Posterior cingulate gyrus (tissue), 11 donors: ENCODE measurements at regions not wholly inside any gene's neighbourhood (a gene's known extent, or its start where the extent isn't known, plus 50 kb on each side); places are given as distances from the start of the nearest gene placed in this dataset.

Source experiments
- DNase-seq, 10 donors: peaks; one replicate each; pipeline versions ENCODE4 v3.0.0 to v3.0.0-alpha.2; 2020 to 2021; ENCODE audit warnings: mixed read lengths in 3 of 10
- intact Hi-C: fragments of 100-400 bp; cut with DNase I; formaldehyde crosslinking; loops from one replicate; pipeline ENCODE4 v1.15.1; 2023

DNA sequence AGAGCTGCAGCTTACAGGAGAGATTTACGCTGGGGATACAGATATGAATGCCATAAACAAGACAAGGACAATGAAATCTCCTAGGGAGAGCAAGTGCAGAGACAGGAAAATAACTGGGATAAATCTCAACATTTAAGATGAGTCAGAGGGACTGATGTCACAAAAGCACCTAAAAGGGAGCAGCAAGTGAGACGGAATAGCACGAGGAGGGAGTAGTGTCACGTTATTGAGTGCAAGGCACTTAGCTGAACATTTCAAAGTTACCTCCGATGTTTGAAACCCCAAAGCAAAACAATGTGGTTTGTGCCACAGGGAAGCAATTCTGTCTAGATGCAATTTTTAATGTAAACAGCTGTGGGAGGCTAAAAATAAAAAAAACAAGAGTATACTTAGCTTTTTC, 1131.7 kb upstream of the EYS start:
- intact Hi-C loops = no loop called here
- no peak for DNase-seq

- DNase-seq = no peak
- intact Hi-C loops = no loop called here
Measured at GRCh38 chr6:66825539-66825938, 1118.5 kb upstream of the EYS start.

DNA sequence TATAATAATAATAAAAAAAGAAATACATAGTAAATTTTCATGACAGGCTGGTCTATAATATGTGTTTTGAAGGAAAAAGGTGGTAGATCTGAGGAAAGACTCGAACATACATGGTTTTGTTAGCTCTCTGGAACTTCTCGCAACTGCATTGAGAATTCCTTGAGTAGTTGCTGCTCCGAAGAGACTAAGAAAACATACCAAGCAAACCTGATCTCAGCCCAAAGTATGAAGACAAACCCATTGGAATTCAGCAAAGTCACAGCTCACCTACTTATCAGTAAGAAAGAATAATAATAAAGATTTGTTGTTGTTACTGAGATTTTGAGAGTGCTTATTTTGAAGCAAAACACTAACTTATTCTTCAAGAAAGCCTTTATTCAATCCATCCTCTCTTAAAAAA, 1107.1 kb upstream of the EYS start:
- intact Hi-C loops = no loop called here
- no peak for DNase-seq

- no peak for DNase-seq
- intact Hi-C loops = no loop called here
Measured at GRCh38 chr6:66808771-66809170, 1101.7 kb upstream of the EYS start.

DNA sequence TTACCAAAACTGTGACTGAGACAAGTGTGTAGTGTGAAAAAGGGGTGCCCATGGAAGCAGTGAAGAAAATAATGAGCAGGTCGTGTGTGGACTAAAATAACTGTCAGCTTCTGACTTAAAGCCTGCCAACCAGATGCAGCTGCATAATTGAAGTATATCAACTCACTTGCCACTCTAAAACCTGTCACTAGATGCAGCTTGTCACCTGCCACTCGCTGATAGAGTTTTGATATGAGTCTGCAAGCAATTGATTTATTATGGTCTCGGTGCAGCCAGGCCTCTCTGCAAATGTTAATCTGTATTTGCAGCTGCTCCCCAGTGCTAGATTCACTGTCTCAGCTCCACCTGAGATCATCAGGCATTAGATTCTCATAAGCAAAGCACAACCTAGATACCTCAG, 1090.0 kb upstream of the EYS start:
- no peak for DNase-seq
- intact Hi-C loops = no loop called here

GRCh38 chr6:66788579-66788978, 1081.6 kb upstream of the EYS start:
- intact Hi-C loops = no loop called here
- DNase-seq = peak in 2 of 10 donors; percentile 69 to 73

- intact Hi-C loops = no loop called here
- DNase-seq = peak in 4 of 10 donors; percentile 9 to 74 (median 16)
Measured at GRCh38 chr6:66772800-66773199, 1065.8 kb upstream of the EYS start.

DNA sequence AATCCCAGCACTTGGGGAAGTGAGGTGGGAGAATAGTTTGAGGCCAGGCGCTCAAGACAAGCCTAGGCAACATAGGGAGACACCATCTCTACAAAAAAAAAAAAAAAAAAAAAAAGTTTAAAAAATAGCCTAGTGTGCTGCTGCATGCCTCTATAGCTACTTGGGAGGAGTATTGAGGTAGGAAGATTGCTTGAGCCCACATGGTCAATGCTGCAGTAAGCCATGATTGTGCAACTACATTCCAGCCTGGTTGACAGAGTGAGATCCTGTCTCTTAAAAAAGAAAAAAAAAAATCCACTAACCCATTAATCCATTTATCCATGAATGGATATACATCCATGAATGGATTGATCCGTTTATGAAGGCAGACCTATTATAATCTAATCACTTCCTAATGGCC, 1064.6 kb upstream of the EYS start:
- intact Hi-C loops = no loop called here
- no peak for DNase-seq

DNA sequence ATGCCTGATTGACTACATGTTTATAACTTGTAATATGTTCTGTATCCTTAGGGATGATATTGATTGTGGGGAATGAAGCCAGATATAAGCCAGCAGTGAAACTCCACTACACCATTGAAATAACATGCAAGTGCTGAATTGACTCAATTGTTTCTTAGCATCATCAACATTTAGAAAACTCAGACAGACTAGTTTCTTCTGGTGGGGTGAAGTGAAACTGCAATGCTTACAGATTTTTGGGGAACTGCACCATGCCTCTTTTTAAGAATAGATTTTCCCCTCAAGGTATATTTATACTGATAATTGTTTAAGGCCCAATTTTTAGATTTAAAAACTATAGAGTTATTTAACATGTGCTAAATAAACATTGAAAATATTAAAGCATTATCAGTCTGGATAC, 1044.6 kb upstream of the EYS start:
- no peak for DNase-seq
- intact Hi-C loops = no loop called here

- DNase-seq = no peak
- intact Hi-C loops = no loop called here
Measured at GRCh38 chr6:66740346-66740745, 1033.3 kb upstream of the EYS start.

DNA sequence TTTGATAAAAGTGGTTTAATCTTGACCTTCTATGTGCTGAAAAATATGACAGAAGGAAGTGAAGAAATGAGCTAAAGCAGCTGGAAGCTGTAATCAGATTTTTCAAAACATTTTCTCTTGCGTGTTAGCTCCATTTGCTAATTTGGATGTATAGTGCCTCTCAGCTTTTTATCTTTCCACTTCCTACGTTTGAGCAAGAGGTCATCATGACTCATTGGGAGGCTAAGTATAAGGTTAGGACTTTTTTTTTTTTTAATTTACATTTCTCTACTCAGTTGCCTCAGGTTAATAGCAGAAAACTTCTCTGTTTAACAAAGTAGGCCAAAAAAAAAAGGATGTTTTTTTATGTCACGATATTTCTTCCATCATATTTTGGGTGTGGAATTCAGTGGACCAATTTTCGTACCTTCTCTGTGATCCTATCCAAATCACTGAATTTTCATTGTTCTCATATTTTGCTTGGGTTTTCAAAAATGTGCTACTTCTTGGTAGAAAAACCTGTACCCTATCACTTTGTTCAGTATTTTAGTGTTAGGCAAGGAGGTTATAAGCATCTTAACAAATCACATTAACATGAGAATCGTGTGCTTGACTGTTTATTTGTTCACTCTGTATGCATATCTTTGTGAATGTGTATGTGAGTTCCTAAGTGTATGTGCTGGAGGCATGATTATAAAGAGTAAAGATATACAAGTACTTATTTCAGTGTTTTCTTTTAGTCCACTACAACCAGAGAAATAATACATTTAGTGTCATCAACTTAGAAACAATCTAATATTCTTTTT, 1028.3 kb upstream of the EYS start:
- intact Hi-C loops = no loop called here
- no peak for DNase-seq

GRCh38 chr6:66731310-66731709, 1024.3 kb upstream of the EYS start:
- DNase-seq = no peak
- intact Hi-C loops = no loop called here

DNA sequence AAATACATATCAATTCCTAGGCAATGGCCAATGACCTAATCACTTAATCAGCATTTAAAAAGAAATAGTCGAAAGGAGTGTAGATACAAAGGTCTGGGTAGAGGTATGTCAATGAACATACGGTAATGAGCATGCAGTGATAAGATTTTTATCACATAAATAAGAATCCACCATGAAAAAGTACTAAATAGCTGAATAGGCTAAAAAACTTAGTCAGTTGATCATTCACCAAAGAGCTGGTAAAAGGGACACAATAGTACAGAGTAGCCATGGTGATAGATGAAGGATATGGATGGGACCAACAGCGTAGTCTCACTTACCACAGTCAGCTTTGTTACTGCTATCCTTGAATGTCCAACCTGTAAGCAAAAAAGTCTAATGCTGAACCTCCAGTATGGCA, 1018.6 kb upstream of the EYS start:
- intact Hi-C loops = no loop called here
- DNase-seq = no peak

DNA sequence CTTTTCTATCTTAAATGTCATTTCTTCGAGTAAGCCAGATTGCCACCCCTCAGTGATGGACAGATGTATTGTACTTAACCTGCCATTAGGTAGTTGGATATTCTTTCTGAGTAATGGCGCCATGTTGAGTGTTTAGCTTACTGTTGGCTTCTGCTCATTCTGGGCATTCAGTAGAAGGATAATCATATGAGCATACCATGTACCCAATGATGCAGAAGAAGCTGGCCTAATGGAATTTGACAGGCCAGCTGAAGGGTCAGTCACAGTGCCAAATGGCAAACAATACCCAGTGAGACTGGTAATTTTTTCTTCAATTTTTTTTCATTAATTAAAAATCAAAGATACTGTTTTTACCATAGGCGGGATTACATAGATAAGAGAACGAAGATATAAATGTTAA, 1010.8 kb upstream of the EYS start:
- DNase-seq = peak in 1 of 10 donors; percentile 11
- intact Hi-C loops = no loop called here

DNA sequence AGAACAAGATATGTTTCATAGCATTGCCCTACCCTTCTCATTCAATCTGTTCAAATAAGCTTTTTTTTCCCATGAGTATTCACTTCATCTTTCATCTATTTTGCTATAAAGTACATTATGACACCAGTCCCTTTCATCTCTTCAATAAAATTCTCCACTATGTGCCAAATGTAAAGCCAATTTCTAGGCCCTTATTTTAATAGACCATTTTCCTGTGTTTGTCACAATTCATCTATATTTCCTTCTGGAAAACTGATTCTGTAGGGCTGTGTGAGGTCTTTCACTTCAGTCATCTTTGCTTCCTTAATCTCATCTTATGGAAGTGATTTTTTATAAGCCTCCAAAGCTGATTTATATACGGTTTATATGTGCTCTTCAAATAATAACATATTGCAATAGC, 992.4 kb upstream of the EYS start:
- no peak for DNase-seq
- intact Hi-C loops = no loop called here

DNA sequence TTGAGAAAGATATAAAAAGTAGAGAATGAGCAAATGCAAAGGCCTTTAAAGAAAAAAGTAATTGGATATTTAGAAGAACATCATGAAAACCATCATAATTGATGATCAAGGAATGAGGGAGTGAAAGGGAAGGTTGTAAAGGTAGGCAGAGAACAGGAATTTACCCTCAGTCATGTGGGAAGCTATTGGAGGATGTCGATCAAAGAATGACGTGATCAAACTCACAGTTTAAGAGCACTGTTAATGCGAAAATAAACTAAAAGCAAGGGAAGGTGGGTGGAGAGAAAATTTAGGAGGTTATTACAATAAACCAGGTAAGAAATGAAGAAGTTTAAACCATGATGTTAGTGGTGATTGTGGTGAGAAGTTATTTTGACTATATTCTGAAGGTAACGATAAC, 982.6 kb upstream of the EYS start:
- DNase-seq = no peak
- intact Hi-C loops = no loop called here

GRCh38 chr6:66687611-66688140, 980.6 kb upstream of the EYS start:
- intact Hi-C loops = no loop called here
- no peak for DNase-seq

DNA sequence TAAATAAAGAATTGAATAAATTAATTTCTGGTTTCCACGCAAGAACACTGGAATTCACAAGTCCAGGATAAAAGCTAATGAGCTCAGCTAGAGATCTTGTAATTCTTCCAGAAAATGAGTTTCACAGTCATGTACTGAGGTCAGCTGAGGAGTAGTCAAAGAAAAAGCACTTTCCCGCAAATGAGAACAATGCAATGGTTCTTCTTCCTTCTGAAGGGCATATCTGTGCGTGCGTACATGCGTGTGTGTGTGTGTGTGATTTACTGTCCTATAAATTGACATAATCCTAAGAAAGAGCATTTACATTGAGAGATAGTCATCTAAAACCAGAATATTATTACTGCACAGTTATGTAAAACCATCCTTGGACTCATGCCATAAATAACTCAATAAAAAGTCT, 968.9 kb upstream of the EYS start:
- intact Hi-C loops = no loop called here
- DNase-seq = no peak

GRCh38 chr6:66664112-66664511, 957.1 kb upstream of the EYS start:
- intact Hi-C loops = no loop called here
- no peak for DNase-seq

- intact Hi-C loops = no loop called here
- no peak for DNase-seq
Measured at GRCh38 chr6:66662721-66663507, 955.9 kb upstream of the EYS start.

DNA sequence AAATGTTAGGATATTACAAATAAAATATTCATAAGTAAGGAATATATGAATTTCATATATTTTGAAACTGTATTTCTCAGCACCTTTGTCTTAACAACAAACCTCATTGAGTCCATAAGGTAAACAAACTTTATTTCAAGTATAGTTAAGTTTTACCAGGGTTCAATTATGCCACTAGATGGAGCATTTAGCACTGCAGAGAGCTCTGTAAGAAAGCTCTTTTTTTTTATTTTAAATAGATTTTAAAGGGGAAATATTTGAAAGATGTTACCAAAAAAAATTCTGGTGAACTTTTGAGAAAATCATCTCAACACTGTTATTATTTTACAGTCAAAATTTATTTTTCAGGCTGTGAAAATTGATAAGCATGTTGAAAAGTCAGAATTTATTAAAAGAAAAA, 955.2 kb upstream of the EYS start:
- DNase-seq = no peak
- intact Hi-C loops = no loop called here

GRCh38 chr6:66655420-66655819, 948.4 kb upstream of the EYS start:
- intact Hi-C loops = no loop called here
- DNase-seq = peak in 2 of 10 donors; percentile 56 to 81
